Vagina (tissue), 2 donors: ENCODE measurements at regions not wholly inside any gene's neighbourhood (a gene's known extent, or its start where the extent isn't known, plus 50 kb on each side); places are given as distances from the start of the nearest gene placed in this dataset.

ENCODE experiments used
- POLR2AphosphoS5 ChIP-seq, 2 donors: sonication (generic); formaldehyde crosslinking; IDR thresholded peaks; one replicate each; pipeline ENCODE4 v1.9.0; 2017; ENCODE audit warnings: antibody characterized with exemption in 2 of 2, mild to moderate bottlenecking in 2 of 2, low read depth in 1 of 2; ENCODE audit not compliant: insufficient read depth in 1 of 2
- TF ChIP-seq, protein P1 (sequence below), 3 experiments: fragments of 450-650 bp in 2 of 3; fragments of 200-600 bp in 1 of 3; sonication (generic) in 1 of 3; IDR thresholded peaks; one replicate each; pipeline ENCODE4 v1.5.1; 2017 to 2019; ENCODE audit warnings: antibody characterized with exemption in 3 of 3, mild to moderate bottlenecking in 2 of 3, moderate library complexity in 2 of 3

- TF ChIP-seq, protein P1, sequence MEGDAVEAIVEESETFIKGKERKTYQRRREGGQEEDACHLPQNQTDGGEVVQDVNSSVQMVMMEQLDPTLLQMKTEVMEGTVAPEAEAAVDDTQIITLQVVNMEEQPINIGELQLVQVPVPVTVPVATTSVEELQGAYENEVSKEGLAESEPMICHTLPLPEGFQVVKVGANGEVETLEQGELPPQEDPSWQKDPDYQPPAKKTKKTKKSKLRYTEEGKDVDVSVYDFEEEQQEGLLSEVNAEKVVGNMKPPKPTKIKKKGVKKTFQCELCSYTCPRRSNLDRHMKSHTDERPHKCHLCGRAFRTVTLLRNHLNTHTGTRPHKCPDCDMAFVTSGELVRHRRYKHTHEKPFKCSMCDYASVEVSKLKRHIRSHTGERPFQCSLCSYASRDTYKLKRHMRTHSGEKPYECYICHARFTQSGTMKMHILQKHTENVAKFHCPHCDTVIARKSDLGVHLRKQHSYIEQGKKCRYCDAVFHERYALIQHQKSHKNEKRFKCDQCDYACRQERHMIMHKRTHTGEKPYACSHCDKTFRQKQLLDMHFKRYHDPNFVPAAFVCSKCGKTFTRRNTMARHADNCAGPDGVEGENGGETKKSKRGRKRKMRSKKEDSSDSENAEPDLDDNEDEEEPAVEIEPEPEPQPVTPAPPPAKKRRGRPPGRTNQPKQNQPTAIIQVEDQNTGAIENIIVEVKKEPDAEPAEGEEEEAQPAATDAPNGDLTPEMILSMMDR (IDR thresholded peaks at IDR 0.05) = no peak
- TF ChIP-seq POLR2AphosphoS5 (IDR thresholded peaks at IDR 0.05; ENCODE audit: insufficient read depth in 1 of 2, low read depth in 1 of 2) = no peak
These were observed 378.1 kb downstream of the AACS start for GRCh38 chr12:125443341-125443740.
